ENCODE measurements at regions not wholly inside any gene's neighbourhood (a gene's known extent, or its start where the extent isn't known, plus 50 kb on each side); places are given as distances from the start of the nearest gene placed in this dataset.

GRCh38 chr7:41005374-41005901 is 697.5 kb downstream of the INHBA start:
- TF ChIP-seq EZH2 (IDR thresholded peaks at IDR 0.05; ENCODE audit: borderline replicate concordance, low read length): no peak
- TF ChIP-seq, protein P1, sequence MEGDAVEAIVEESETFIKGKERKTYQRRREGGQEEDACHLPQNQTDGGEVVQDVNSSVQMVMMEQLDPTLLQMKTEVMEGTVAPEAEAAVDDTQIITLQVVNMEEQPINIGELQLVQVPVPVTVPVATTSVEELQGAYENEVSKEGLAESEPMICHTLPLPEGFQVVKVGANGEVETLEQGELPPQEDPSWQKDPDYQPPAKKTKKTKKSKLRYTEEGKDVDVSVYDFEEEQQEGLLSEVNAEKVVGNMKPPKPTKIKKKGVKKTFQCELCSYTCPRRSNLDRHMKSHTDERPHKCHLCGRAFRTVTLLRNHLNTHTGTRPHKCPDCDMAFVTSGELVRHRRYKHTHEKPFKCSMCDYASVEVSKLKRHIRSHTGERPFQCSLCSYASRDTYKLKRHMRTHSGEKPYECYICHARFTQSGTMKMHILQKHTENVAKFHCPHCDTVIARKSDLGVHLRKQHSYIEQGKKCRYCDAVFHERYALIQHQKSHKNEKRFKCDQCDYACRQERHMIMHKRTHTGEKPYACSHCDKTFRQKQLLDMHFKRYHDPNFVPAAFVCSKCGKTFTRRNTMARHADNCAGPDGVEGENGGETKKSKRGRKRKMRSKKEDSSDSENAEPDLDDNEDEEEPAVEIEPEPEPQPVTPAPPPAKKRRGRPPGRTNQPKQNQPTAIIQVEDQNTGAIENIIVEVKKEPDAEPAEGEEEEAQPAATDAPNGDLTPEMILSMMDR (conservative IDR thresholded peaks at IDR 0.05 in 1 of 2, IDR thresholded peaks at IDR 0.05 in 1 of 2; ENCODE audit: extremely low read depth in 1 of 2, insufficient read depth in 1 of 2, low read depth in 1 of 2, low read length in 2 of 2): no peak
